ENCODE measurements at regions not wholly inside any gene's neighbourhood (a gene's known extent, or its start where the extent isn't known, plus 50 kb on each side); places are given as distances from the start of the nearest gene placed in this dataset.

DNA sequence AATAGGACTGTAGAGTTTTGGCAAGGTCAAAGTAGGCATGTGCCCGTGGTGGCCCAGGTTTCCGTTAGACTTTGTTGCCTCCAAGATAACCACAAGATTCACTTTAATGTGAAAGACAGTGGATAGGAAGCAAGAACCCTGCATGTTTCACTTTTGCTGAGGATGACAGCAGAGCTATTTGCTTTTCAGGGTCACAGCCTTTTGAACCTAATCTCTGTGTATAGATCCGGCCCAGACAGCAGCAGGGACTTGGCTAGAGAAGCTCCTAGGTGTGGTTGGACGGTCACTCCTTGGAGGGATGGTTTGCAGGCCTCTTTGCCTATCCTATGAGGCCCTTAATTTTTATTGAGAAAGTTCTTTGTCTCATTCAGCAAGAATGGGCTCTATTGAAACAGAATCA is 538.8 kb downstream of the HACE1 start:
- no peak for DNase-seq (ENCODE audit: low spot score)

DNA sequence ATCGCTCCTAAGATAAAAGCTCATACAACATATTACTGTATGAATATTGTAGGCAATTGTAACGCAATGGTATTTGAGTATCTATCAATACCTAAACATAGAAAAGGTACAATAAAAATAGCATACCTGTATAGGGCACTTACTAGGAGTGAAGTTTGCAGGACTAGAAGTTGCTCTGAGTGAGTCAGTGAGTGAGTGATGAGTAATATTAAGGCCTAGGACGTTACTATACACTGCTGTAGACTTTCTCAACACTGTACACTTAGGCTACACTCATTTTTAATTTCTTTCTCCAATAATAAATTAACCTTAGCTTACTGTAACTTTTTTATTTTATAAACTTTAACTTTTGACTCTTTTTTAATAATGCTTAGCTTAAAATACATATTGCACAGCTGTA is 546.9 kb downstream of the HACE1 start:
- DNase-seq (ENCODE audit: low spot score), result no peak

DNA sequence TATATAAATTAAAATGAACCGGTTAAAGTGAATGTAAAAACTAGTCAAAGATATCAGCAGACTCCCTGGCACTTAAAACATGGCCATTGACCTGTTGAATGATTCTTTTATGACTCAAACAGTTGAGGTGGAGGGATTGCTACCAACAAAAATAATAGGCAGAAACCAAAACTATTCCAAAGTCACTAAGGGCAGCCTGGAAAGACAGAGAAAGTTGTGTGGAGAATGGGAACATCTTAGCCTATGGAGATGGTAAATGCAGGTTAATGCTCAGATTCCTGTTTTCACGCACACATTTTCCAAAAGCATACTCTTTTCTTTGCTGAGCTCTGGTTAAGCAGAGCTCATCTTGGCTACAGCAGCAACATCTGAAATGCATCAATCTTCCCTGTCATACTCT is 553.5 kb downstream of the HACE1 start:
- DNase-seq (ENCODE audit: low spot score), result no peak

- DNase-seq (ENCODE audit: low spot score), result no peak
Observed at GRCh38 chr6:104305206-104305605, 554.5 kb downstream of the HACE1 start.

DNA sequence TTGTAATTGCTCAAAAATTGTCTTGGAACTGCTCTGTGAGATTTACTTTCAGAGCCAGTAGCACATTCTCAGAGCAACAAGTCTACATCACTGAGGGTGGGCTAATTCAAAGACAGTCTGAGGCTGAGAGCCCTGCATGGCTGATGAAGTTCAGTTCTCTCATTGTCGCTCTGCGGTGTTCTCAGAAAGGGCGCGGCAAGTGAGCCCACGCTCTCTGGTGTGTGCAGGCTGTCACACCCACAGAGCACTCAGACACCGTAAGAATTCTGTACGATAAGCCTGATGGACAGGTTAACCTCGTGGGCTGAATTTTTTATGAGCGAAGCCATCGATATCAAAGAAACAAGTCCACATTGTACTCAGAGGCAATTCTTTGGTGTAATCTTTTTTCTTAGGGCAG is 557.8 kb downstream of the HACE1 start:
- DNase-seq (ENCODE audit: low spot score), result no peak

DNA sequence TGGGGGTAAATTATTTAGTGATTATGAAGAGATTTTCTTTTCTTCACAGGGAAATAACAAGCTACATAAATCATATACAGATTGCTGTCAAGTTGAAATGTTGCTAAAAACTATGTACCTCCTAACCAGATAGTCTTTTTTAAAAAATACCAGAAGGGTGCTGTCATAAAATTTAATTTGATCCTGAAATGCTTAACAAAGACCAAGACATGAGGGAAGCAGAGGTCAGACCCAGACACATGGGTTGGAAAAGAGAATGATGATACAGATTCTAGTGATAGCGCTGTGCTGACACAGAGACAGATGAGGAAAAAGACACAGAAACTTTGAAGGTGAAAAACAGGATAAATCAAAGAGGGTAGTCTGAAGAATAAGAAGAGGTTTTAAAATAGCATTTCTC is 573.1 kb downstream of the HACE1 start:
- DNase-seq (ENCODE audit: low spot score), result no peak

DNA sequence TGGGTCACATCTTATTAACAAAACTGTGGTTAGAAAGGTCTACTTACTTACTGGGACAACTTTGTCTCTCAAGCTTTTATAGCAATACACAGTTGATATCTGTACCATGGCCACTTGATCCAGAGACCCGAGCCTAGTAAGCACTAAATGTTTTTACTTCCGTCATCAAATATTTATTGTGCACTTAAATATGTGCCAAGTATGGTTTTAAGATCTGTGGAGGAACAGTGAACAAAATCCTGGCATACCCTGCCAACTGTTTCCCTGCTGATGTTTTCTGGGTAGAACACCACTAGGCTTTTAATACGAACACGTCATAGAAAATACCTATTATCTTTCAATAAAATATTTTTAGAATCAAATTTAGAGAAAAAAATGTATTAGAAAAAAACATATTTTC is 574.8 kb downstream of the HACE1 start:
- no peak for DNase-seq (ENCODE audit: low spot score)

- DNase-seq (ENCODE audit: low spot score), result no peak
Observed at GRCh38 chr6:104282581-104282980, 577.1 kb downstream of the HACE1 start.

DNA sequence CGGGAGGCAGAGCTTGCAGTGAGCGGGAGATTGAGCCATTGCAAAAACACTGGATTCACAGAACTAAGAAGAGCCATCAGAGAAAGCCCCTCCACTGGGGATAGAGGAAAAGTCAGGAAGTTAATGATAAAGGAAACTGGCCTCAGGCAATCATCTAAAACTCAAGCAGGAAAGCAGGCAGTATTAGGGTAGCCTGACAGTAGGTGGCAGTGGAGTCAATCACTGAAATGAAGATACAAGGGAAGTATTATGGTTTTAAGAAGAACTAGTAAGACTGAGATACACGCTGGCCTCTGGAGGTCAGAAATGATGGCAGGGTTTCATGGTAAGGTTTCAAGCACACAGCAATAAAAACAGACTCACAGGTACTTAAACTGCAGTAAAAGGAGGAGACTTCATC is 578.3 kb downstream of the HACE1 start:
- DNase-seq (ENCODE audit: low spot score), result no peak

DNA sequence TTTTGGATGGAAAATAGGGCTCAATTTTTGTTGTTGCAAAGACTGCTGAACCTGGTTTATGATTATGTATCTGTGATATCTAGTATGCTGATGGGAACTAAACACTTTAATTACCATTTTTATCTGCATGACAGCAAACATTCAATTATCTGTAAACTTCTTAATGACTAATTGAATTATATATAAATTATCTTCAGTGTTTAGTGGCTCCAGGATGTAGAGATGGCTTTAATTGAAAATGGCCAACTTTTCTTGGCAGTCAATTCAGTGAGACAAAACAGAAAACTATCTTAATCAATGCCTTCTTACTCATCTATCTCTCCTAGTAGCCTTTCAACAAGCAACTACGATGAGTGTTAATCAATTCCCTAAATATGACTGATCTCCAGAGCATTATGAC is 591.3 kb downstream of the HACE1 start:
- no peak for DNase-seq (ENCODE audit: low spot score)

- DNase-seq (ENCODE audit: low spot score), result no peak
Observed at GRCh38 chr6:104266922-104267321, 592.8 kb downstream of the HACE1 start.

DNA sequence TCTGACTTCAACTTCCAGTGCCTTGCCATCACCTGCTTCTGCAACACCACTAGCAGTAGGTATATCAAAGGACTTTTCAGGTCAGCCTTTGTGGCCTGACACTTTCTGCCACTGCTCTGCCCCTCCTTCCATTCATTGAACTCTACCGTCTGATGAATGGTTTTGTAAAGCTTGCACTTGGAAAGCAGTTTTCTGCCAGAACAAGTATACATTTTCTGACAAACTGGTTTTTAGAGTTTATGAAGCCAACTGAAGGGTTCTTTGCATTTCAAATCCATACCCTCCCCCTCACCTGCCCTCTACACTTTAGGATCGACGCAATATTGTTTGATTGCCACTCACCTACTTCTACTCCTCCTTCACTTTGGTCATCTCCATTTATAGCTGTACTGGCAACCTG is 603.1 kb downstream of the HACE1 start:
- no peak for DNase-seq (ENCODE audit: low spot score)

GRCh38 chr6:104253236-104253635 is 606.5 kb downstream of the HACE1 start:
- no peak for DNase-seq (ENCODE audit: low spot score)

- no peak for DNase-seq (ENCODE audit: low spot score)
Observed at GRCh38 chr6:104252276-104252675, 607.4 kb downstream of the HACE1 start.

GRCh38 chr6:104251651-104252050 is 608.1 kb downstream of the HACE1 start:
- DNase-seq (ENCODE audit: low spot score), result no peak

GRCh38 chr6:104240865-104241264 is 618.9 kb downstream of the HACE1 start:
- DNase-seq (ENCODE audit: low spot score), result no peak

DNA sequence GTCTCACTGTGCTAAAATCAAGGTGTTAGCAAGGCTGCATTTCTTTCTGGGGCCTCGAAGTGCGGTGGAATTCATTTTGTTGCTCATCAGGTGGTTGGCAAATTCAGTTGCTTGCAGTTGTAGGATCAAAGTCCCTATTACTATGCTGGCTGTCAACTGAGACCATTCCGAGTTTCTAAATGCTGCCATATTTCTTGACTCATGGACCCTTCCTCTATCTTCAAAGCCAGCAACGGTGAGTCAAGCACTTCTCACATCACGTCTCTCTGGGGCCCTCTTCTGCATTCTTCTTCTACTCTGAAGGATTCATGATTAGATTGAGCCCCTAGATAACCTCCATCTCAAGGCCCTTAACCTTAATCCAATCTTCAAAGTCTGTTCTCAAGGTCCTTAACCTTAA is 619.7 kb downstream of the HACE1 start:
- no peak for DNase-seq (ENCODE audit: low spot score)

DNA sequence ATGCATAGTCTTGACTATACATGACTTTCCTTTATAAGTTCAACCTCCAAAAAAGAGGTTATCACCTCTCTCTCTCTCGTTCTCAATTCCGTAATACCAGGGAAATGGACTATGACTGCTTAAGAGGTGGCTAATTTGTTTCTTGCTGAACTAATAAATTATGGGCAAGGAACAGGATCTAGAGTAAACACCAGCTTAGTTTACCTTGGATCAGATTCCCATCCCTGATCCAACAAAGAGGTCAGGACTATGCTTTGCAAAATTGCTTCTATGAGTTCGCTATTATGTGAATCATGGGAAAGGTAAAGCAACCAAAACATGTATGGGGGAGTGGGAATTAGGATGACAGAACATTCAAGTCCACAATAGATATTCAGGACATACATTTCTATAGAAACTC is 630.7 kb downstream of the HACE1 start:
- DNase-seq (ENCODE audit: low spot score), result no peak

GRCh38 chr6:104227508-104227907 is 632.2 kb downstream of the HACE1 start:
- DNase-seq (ENCODE audit: low spot score), result no peak

DNA sequence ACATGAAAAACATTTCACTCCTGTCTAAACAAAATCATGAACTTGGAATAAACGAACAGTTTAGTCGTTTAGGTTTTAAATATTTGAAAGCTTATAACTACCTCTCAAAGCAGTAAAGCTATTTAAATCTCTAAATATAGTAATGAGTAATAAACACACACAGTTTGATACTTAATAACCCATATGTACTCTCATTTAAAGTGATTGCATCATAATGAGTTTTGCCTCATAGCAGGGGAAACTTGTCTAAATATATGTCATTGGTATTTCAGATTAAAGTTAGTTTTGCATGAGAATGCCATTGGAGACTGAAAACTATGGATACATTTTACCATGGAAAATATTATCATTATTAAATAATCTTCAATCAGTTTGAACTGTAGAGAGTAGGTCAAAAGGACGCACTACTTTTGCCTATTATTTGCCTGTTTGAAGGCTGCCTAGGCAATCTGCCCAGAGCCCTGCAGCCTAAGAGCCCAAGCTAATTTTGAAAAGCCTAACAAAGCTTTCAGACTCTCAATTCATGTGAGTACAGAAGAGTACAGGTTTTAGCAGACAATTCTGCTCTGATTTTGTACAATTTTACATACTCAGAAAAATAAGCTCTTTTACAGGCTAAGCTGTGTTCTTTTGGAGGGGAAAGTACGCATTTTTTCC is 632.8 kb downstream of the HACE1 start:
- DNase-seq (ENCODE audit: low spot score), result no peak

DNA sequence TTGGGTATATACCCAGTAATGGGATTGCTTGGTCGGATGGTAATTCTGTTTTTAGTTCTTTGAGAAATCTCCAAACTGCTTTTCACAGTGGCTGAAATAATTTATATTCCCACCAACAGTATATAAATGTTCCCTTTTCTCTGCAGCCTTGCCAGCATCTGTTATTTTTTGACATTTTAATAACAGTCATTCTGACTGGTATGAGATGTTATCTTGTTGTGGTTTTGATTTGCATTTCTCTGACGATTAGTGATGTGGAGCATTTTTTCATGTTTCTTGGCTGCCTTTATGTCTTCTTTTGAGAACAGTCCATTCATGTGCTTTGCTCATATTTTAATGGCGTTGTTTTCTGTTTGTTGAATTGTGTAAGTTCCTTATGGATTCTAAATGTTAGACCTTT is 641.6 kb downstream of the HACE1 start:
- no peak for DNase-seq (ENCODE audit: low spot score)

- DNase-seq (ENCODE audit: low spot score), result no peak
Observed at GRCh38 chr6:104214901-104215300, 644.8 kb downstream of the HACE1 start.

- DNase-seq (ENCODE audit: low spot score), result no peak
Observed at GRCh38 chr6:104212977-104213668, 646.6 kb downstream of the HACE1 start.

DNA sequence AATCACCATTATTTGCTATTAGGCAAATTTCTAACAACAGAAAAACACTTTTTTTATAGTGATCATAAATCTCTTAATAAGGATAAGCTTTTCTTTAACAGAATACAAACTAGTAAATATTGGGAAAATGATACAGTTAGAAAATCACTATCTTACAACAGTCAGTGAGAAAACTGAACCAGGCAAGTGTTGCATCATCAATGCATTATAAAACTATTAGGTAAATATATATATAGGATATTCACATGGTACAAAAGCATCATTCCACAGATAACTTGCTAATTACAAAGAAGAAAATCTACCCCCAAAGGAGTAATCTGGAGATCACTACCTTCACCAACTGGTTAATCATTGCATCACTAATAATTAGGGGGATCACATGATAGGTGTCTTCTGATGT is 652.1 kb downstream of the HACE1 start:
- DNase-seq (ENCODE audit: low spot score), result no peak
